ENCODE measurements at regions not wholly inside any gene's neighbourhood (a gene's known extent, or its start where the extent isn't known, plus 50 kb on each side); places are given as distances from the start of the nearest gene placed in this dataset.

DNA sequence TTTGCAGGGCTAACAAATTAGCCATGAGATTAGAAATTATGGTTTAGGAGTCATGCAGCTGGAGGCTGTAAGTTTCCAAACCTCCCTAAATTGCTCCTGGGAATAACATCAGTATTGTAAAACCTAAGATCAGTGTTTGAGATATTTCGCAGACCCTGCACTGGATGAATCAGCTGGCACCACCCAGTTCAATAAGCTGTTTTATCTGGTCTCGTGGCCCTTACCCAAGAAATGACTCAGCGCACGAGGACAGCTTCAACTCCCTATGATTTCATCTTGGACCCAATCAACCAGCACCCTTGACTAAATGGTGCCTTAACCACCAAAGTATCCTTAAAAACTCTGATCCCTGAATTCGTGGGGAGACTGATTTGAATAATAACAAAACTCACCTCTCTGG is 482.0 kb upstream of the PCDH15 start:
- no peaks in the 10 kb centered on the region for H3K27me3 ChIP-seq (ENCODE audit: control insufficient read depth in 3 of 3, insufficient read depth in 3 of 3, low read length in 2 of 3)
- H3K4me1 ChIP-seq (ENCODE audit: control insufficient read depth in 5 of 5, insufficient read depth in 5 of 5, low read length in 5 of 5): no peaks in the 10 kb centered on the region
- no peak overlapping the region for H3K27ac ChIP-seq (ENCODE audit: low read depth in 1 of 2, low read length in 1 of 2)
- H3K36me3 ChIP-seq (ENCODE audit: control insufficient read depth in 4 of 4, insufficient read depth in 4 of 4, low read length in 4 of 4): no peaks in the 10 kb centered on the region
- no peaks in the 10 kb centered on the region for H3K9me3 ChIP-seq (ENCODE audit: control insufficient read depth in 4 of 4, insufficient read depth in 3 of 4, low read length in 3 of 4)
- DNase-seq (no peak), ATAC-seq (ENCODE audit: insufficient read depth, low FRiP score) (no peak)
- 84 to 86% methylated on average over 5 of the region's 5 CpGs for WGBS, 2 donors
- no peak overlapping the region for H3K9ac ChIP-seq (ENCODE audit: insufficient read depth in 1 of 2, low read length in 2 of 2)
- H3K4me3 ChIP-seq: no peak overlapping the region
- TF ChIP-seq, protein P1, sequence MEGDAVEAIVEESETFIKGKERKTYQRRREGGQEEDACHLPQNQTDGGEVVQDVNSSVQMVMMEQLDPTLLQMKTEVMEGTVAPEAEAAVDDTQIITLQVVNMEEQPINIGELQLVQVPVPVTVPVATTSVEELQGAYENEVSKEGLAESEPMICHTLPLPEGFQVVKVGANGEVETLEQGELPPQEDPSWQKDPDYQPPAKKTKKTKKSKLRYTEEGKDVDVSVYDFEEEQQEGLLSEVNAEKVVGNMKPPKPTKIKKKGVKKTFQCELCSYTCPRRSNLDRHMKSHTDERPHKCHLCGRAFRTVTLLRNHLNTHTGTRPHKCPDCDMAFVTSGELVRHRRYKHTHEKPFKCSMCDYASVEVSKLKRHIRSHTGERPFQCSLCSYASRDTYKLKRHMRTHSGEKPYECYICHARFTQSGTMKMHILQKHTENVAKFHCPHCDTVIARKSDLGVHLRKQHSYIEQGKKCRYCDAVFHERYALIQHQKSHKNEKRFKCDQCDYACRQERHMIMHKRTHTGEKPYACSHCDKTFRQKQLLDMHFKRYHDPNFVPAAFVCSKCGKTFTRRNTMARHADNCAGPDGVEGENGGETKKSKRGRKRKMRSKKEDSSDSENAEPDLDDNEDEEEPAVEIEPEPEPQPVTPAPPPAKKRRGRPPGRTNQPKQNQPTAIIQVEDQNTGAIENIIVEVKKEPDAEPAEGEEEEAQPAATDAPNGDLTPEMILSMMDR (IDR thresholded peaks at IDR 0.05; ENCODE audit: control extremely low read depth, extremely low read depth): no peak

DNA sequence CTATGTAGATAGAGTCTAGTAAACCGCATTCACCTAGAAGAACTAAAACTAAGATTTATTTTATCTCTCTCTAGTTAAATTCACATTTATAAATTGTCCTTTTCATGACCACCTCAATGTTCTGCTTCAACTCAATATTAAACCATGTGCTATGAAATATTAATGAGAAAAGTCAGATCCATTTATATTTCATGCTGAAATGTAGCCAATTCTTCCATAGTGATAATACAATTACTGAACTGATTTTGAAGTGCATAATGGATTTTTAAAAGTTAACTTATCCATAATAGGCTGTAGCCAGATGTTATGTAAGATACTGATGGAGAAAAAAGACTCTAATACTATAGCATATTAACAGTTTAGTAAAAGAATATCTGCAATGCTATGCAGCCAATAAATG is 479.7 kb upstream of the PCDH15 start:
- no peak for DNase-seq

DNA sequence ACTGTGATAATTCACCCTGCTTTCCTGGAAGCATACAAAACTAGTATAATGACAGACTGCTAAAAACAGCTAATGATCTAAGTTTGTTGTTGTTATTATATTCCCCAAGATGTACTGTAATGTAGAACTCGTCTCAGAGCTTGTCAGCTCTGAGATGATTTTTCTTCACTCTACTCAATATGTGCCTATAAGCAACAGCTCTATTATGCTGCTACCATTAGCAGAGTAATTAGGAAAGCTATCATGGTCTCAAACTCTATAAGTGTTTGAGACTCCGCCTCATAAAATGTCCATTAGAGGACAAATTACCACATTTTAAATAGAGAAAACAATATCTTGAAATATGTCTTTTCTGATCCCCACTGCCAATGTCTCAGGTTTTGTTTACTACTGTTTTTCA is 476.5 kb upstream of the PCDH15 start:
- 81 to 86% methylated on average over 2 of the region's 2 CpGs for WGBS, 2 donors
- Histone ChIP-seq H3K9ac (ENCODE audit: insufficient read depth in 1 of 2, low read length in 2 of 2) (no peak overlapping the region), H3K27ac (ENCODE audit: low read depth in 1 of 2, low read length in 1 of 2) (no peak overlapping the region), H3K4me3 (no peak overlapping the region), H3K27me3 (ENCODE audit: control insufficient read depth in 3 of 3, insufficient read depth in 3 of 3, low read length in 2 of 3) (no peaks in the 10 kb centered on the region), H3K4me1 (ENCODE audit: control insufficient read depth in 5 of 5, insufficient read depth in 5 of 5, low read length in 5 of 5) (no peaks in the 10 kb centered on the region), H3K36me3 (ENCODE audit: control insufficient read depth in 4 of 4, insufficient read depth in 4 of 4, low read length in 4 of 4) (no peaks in the 10 kb centered on the region), H3K9me3 (ENCODE audit: control insufficient read depth in 4 of 4, insufficient read depth in 3 of 4, low read length in 3 of 4) (no peaks in the 10 kb centered on the region)
- ATAC-seq (ENCODE audit: insufficient read depth, low FRiP score) (no peak), DNase-seq (no peak)
- TF ChIP-seq, protein P1 (IDR thresholded peaks at IDR 0.05; ENCODE audit: control extremely low read depth, extremely low read depth): no peak

More for the DNA sequence above, 479.7 kb upstream of the PCDH15 start:
- TF ChIP-seq, protein P1 (IDR thresholded peaks at IDR 0.05; ENCODE audit: control extremely low read depth, extremely low read depth): no peak
- Histone ChIP-seq H3K9ac (ENCODE audit: insufficient read depth in 1 of 2, low read length in 2 of 2) (no peak overlapping the region), H3K27ac (ENCODE audit: low read depth in 1 of 2, low read length in 1 of 2) (no peak overlapping the region), H3K4me1 (ENCODE audit: control insufficient read depth in 5 of 5, insufficient read depth in 5 of 5, low read length in 5 of 5) (no peaks in the 10 kb centered on the region), H3K36me3 (ENCODE audit: control insufficient read depth in 4 of 4, insufficient read depth in 4 of 4, low read length in 4 of 4) (no peaks in the 10 kb centered on the region), H3K9me3 (ENCODE audit: control insufficient read depth in 4 of 4, insufficient read depth in 3 of 4, low read length in 3 of 4) (no peaks in the 10 kb centered on the region), H3K27me3 (ENCODE audit: control insufficient read depth in 3 of 3, insufficient read depth in 3 of 3, low read length in 2 of 3) (no peaks in the 10 kb centered on the region), H3K4me3 (no peak overlapping the region)
- WGBS, 2 donors: 91 to 100% methylated on average over 1 of the region's 1 CpG
- ATAC-seq (ENCODE audit: insufficient read depth, low FRiP score): no peak

DNA sequence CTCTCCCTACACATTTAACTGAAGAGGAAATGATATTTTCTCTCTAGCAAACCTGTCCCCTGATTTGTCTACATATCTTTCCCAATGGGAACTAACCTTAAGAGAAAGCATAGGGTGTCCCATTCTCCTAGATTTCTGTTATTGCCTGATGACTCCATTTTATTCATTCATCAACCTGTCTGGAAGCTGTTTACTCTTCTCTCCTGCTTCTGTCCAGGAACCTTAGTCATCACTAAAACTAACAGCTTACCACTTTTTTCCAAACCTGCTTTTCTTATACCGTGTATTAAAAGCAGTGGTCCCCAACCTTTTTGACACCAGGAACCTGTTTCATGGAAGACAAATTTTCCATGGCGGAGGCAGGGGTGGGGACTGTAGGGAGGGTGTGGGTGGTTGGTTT is 473.3 kb upstream of the PCDH15 start:
- H3K36me3 ChIP-seq (ENCODE audit: control insufficient read depth in 4 of 4, insufficient read depth in 4 of 4, low read length in 4 of 4): no peaks in the 10 kb centered on the region
- no peaks in the 10 kb centered on the region for H3K27me3 ChIP-seq (ENCODE audit: control insufficient read depth in 3 of 3, insufficient read depth in 3 of 3, low read length in 2 of 3)
- H3K9ac ChIP-seq (ENCODE audit: insufficient read depth in 1 of 2, low read length in 2 of 2): no peak overlapping the region
- H3K9me3 ChIP-seq (ENCODE audit: control insufficient read depth in 4 of 4, insufficient read depth in 3 of 4, low read length in 3 of 4): no peaks in the 10 kb centered on the region
- TF ChIP-seq, protein P1 (IDR thresholded peaks at IDR 0.05; ENCODE audit: control extremely low read depth, extremely low read depth): no peak
- no peak overlapping the region for H3K27ac ChIP-seq (ENCODE audit: low read depth in 1 of 2, low read length in 1 of 2)
- DNase-seq (no peak), ATAC-seq (ENCODE audit: insufficient read depth, low FRiP score) (no peak)
- no peak overlapping the region for H3K4me3 ChIP-seq
- WGBS, 2 donors: 87 to 91% methylated on average over 2 of the region's 2 CpGs
- no peaks in the 10 kb centered on the region for H3K4me1 ChIP-seq (ENCODE audit: control insufficient read depth in 5 of 5, insufficient read depth in 5 of 5, low read length in 5 of 5)

All from lung (tissue), 11 donors.